Mesenchymal stem cell (in vitro differentiated cells and primary cell): ENCODE measurements at regions not wholly inside any gene's neighbourhood (a gene's known extent, or its start where the extent isn't known, plus 50 kb on each side); places are given as distances from the start of the nearest gene placed in this dataset.
A peak's percentile ranks its signal among the peaks of the same experiment; 100 is the strongest.
"Not testable (repeated sequence)": the region's sequence is repeated elsewhere in the genome, so short reads cannot be mapped to it uniquely, and the experiment has no call there.

ENCODE experiments used
- DNase-seq: peaks from one replicate; pipeline ENCODE4 v3.0.0-alpha.2; 2013
- H2AFZ ChIP-seq: one replicate; pipeline ENCODE4 v1.6.1; 2013; ENCODE audit warnings: low read depth, mild to moderate bottlenecking, control low read depth, inconsistent platforms, low read length, moderate library complexity
- H2AK5ac ChIP-seq: 2 replicates; pipeline ENCODE4 v1.6.1; 2013; ENCODE audit warnings: low read length, moderate library complexity, mild to moderate bottlenecking, inconsistent platforms; ENCODE audit not compliant: severe bottlenecking
- H2BK120ac ChIP-seq: one replicate; pipeline ENCODE4 v1.6.1; 2013; ENCODE audit warnings: low read depth, mild to moderate bottlenecking, inconsistent platforms, low read length, moderate library complexity
- H2BK12ac ChIP-seq, 2 experiments: one replicate each; pipeline ENCODE4 v1.6.1; 2013; ENCODE audit warnings: inconsistent platforms in 2 of 2, low read length in 2 of 2, mild to moderate bottlenecking in 2 of 2, moderate library complexity in 2 of 2, control low read depth in 1 of 2
- H2BK15ac ChIP-seq: one replicate; pipeline ENCODE4 v1.6.1; 2013; ENCODE audit warnings: mild to moderate bottlenecking, low read depth, inconsistent platforms; ENCODE audit not compliant: poor library complexity, severe bottlenecking
- H2BK5ac ChIP-seq: 2 replicates; pipeline ENCODE4 v1.6.1; 2013; ENCODE audit warnings: low read depth, mild to moderate bottlenecking, low read length, control low read depth, inconsistent platforms; ENCODE audit not compliant: poor library complexity, severe bottlenecking
- H3K14ac ChIP-seq, 2 experiments: one replicate each; pipeline ENCODE4 v1.6.1; 2013; ENCODE audit warnings: inconsistent platforms in 2 of 2, low read length in 2 of 2, control low read depth in 1 of 2, mild to moderate bottlenecking in 1 of 2, moderate library complexity in 1 of 2
- H3K18ac ChIP-seq, 2 experiments: one replicate each; pipeline ENCODE4 v1.6.1; 2013; ENCODE audit warnings: inconsistent platforms in 2 of 2, low read length in 2 of 2, control low read depth in 1 of 2, low read depth in 1 of 2, mild to moderate bottlenecking in 1 of 2
- H3K23ac ChIP-seq, 2 experiments: one replicate each; pipeline ENCODE4 v1.6.1; 2013; ENCODE audit warnings: inconsistent platforms in 2 of 2, low read length in 2 of 2, mild to moderate bottlenecking in 2 of 2, moderate library complexity in 2 of 2, control low read depth in 1 of 2
- H3K27ac ChIP-seq: 2 replicates; pipeline ENCODE4 v1.5.1; 2013; ENCODE audit warnings: mild to moderate bottlenecking, moderate library complexity, low read length, control low read depth, inconsistent platforms; ENCODE audit not compliant: poor library complexity, severe bottlenecking
- H3K27me3 ChIP-seq, 2 experiments: 2 replicates each; pipeline versions ENCODE4 v1.6.1 to v1.7.0; 2013; ENCODE audit warnings: low read length in 2 of 2, mild to moderate bottlenecking in 2 of 2, moderate library complexity in 2 of 2, control low read depth in 1 of 2, inconsistent platforms in 1 of 2; ENCODE audit not compliant: control insufficient read depth in 1 of 2, insufficient read depth in 1 of 2
- H3K36me3 ChIP-seq, 2 experiments: 2 replicates each; pipeline versions ENCODE4 v1.6.1 to v1.7.0; 2013; ENCODE audit warnings: low read length in 2 of 2, control low read depth in 1 of 2, inconsistent platforms in 1 of 2, low read depth in 1 of 2, mild to moderate bottlenecking in 1 of 2; ENCODE audit not compliant: insufficient read depth in 2 of 2, control insufficient read depth in 1 of 2
- H3K4ac ChIP-seq, 2 experiments: one replicate each; pipeline ENCODE4 v1.6.1; 2013; ENCODE audit warnings: inconsistent platforms in 2 of 2, low read length in 2 of 2, mild to moderate bottlenecking in 2 of 2, moderate library complexity in 2 of 2, control low read depth in 1 of 2, low read depth in 1 of 2
- H3K4me1 ChIP-seq: 2 replicates; pipeline ENCODE4 v1.6.1; 2013; ENCODE audit warnings: low read depth, low read length, control low read depth; ENCODE audit not compliant: control insufficient read depth, insufficient read depth
- H3K4me2 ChIP-seq: 2 replicates; pipeline ENCODE4 v1.6.1; 2013; ENCODE audit warnings: low read length, mild to moderate bottlenecking, inconsistent platforms; ENCODE audit not compliant: poor library complexity, severe bottlenecking
- H3K4me3 ChIP-seq, 2 experiments: 2 replicates each; pipeline versions ENCODE4 v1.5.1 to v1.7.0; 2013; ENCODE audit warnings: low read length in 2 of 2, mild to moderate bottlenecking in 2 of 2, control low read depth in 1 of 2, low read depth in 1 of 2; ENCODE audit not compliant: insufficient read depth in 1 of 2
- H3K79me1 ChIP-seq: replicated peaks from 2 replicates; pipeline ENCODE4 v1.6.1; 2013; ENCODE audit warnings: mild to moderate bottlenecking, control low read depth, low read length, inconsistent platforms; ENCODE audit not compliant: poor library complexity, severe bottlenecking
- H3K9ac ChIP-seq: 2 replicates; pipeline ENCODE4 v1.7.0; 2013; ENCODE audit warnings: mild to moderate bottlenecking, low read length, moderate library complexity
- H3K9me3 ChIP-seq: 2 replicates; pipeline ENCODE4 v1.7.0; 2013; ENCODE audit warnings: mild to moderate bottlenecking, low read length; ENCODE audit not compliant: control insufficient read depth
- H4K8ac ChIP-seq: one replicate; pipeline ENCODE4 v1.6.1; 2013; ENCODE audit warnings: inconsistent platforms, mild to moderate bottlenecking, low read length, moderate library complexity
- H4K91ac ChIP-seq: one replicate; pipeline ENCODE4 v1.6.1; 2013; ENCODE audit warnings: mild to moderate bottlenecking, low read length, inconsistent platforms
- WGBS: methylation state at CpG from one replicate; pipeline ENCODE4 v1.1.7; 2013; ENCODE audit warnings: mixed read lengths; 5-methylcytosine and 5-hydroxymethylcytosine counted together

DNA sequence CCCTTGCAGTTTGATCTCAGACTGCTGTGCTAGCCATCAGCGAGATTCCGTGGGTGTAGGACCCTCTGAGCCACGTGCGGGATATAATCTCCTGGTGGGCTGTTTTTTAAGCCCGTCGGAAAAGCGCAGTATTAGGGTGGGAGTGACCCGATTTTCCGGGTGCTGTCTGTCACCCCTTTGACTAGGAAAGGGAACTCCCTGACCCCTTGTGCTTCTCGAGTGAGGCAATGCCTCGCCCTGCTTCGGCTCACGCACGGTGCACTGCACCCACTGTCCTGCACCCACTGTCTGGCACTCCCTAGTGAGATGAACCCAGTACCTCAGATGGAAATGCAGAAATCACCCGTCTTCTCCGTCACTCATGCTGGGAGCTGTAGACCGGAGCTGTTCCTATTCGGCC lies 728.9 kb upstream of the SPRY2 start:
- DNase-seq, H3K4me1 ChIP-seq, H4K8ac ChIP-seq, H4K91ac ChIP-seq, H3K27ac ChIP-seq, H3K4me2 ChIP-seq, H2BK120ac ChIP-seq, H3K4ac ChIP-seq, H2BK12ac ChIP-seq, H3K36me3 ChIP-seq, H3K9ac ChIP-seq, H3K23ac ChIP-seq, H2BK15ac ChIP-seq, H3K27me3 ChIP-seq, H3K18ac ChIP-seq, H2BK5ac ChIP-seq, H3K79me1 ChIP-seq, H2AK5ac ChIP-seq, H3K4me3 ChIP-seq, H2AFZ ChIP-seq, H3K14ac ChIP-seq, H3K9me3 ChIP-seq: not testable (repeated sequence)
- 92% methylated on average over 16 of the region's 18 CpGs for WGBS

DNA sequence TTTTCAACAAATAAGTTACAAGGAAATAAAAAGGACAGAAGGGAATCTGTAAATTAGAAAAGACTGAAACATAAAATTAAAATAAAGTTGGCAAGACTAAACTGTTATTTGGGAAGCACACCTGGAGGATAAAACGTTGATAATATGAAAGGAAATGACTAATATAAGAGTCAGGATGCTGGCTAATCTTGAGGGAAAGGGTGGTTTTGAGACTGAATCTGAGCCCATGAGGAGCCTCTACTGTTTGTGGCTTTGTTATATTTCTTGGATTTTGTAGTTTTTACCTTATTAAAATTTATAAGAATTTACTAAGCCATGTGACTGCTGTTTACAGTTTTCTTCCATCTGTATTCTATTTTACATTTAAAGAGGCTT lies 718.0 kb upstream of the SPRY2 start:
- H3K4me1 ChIP-seq, result no peaks in the 10 kb centered on the region
- no peaks in the 10 kb centered on the region for H3K27me3 ChIP-seq
- no peak overlapping the region for H3K4me2 ChIP-seq
- no peak overlapping the region for H3K9ac ChIP-seq
- H2BK15ac ChIP-seq, result no peak overlapping the region
- no peak overlapping the region for H4K91ac ChIP-seq
- no peak overlapping the region for H2BK12ac ChIP-seq
- no peak overlapping the region for H3K23ac ChIP-seq
- H2AFZ ChIP-seq, result no peak overlapping the region
- H3K9me3 ChIP-seq, result no peaks in the 10 kb centered on the region
- H3K27ac ChIP-seq, result no peak overlapping the region
- no peak for DNase-seq
- H4K8ac ChIP-seq, result no peak overlapping the region
- H3K14ac ChIP-seq, result no peak overlapping the region
- 4% methylated on average over 1 of the region's 1 CpG for WGBS
- no peaks in the 10 kb centered on the region for H3K79me1 ChIP-seq
- H2BK120ac ChIP-seq, result no peak overlapping the region
- H2BK5ac ChIP-seq, result no peak overlapping the region
- no peak overlapping the region for H2AK5ac ChIP-seq
- H3K4ac ChIP-seq, result no peak overlapping the region
- no peaks in the 10 kb centered on the region for H3K36me3 ChIP-seq
- H3K4me3 ChIP-seq, result no peak overlapping the region
- no peak overlapping the region for H3K18ac ChIP-seq

DNA sequence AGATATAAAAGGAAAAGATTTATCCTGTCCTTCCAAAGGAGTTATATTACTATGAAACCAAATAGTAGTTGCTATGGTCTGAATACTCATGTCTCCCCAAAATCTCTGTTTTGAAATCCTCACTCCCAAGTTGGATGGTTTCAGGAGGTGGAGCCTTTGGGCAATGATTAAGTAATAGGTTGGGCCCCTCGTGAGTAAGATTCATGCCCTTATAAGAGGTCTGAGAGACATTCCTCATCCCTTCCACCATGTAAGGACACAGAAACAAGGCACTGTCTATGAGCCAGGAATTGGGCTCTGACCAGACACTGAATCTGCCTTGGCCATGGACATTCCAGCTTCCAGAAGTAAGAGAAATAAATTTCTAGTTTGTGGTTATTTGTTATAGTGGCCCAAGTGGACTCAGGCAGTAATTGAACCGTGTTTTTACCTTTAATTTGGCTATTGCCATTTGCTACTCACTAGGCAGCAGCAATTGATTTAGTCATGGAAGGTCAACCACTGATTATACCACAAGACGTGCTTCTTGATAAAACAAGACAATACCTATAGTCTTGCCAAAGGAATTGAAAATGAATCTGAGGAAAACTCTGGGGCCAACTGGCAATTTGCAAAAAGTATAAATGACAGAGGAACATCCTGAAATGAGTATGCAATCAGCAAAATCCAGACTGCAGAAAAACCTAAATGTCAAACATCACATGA lies 717.4 kb upstream of the SPRY2 start:
- no peak overlapping the region for H3K23ac ChIP-seq
- H3K4ac ChIP-seq, result no peak overlapping the region
- no peak overlapping the region for H3K18ac ChIP-seq
- H3K79me1 ChIP-seq, result no peaks in the 10 kb centered on the region
- no peak overlapping the region for H2AFZ ChIP-seq
- H2BK5ac ChIP-seq, result no peak overlapping the region
- no peak overlapping the region for H4K8ac ChIP-seq
- no peaks in the 10 kb centered on the region for H3K9me3 ChIP-seq
- H2BK12ac ChIP-seq, result no peak overlapping the region
- no peak overlapping the region for H3K14ac ChIP-seq
- no peak overlapping the region for H3K9ac ChIP-seq
- H3K4me3 ChIP-seq, result no peak overlapping the region
- no peaks in the 10 kb centered on the region for H3K27me3 ChIP-seq
- H3K36me3 ChIP-seq, result no peaks in the 10 kb centered on the region
- no peak overlapping the region for H3K4me2 ChIP-seq
- H2AK5ac ChIP-seq, result no peak overlapping the region
- H4K91ac ChIP-seq, result no peak overlapping the region
- no peak overlapping the region for H2BK120ac ChIP-seq
- no peak for DNase-seq
- no peak overlapping the region for H3K27ac ChIP-seq
- no peaks in the 10 kb centered on the region for H3K4me1 ChIP-seq
- WGBS, result 79% methylated on average over 3 of the region's 3 CpGs
- no peak overlapping the region for H2BK15ac ChIP-seq

DNA sequence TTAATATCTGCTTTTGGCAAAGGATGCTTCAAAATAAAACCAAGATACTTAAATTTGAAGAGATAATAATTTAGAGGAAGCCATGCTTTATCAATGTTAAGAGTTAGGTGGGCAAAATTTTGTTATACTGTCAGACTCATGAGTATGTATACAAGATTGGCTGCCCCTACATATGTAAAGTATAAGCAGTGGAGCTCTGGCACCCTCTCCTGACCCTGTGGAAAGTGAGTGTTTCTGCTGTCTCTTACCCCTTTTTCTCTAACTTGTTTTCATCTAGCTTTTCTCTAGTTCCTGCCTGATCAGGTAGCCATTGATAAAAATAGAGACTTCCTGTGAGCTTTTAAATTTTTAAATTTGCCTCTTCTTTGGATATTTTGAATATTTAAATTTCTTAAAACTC lies 710.9 kb upstream of the SPRY2 start:
- no peak overlapping the region for H3K14ac ChIP-seq
- peak; percentile 3 for DNase-seq
- no peak overlapping the region for H4K91ac ChIP-seq
- H2AK5ac ChIP-seq, result no peak overlapping the region
- no peak overlapping the region for H2BK12ac ChIP-seq
- no peak overlapping the region for H3K4me2 ChIP-seq
- no peak overlapping the region for H2BK15ac ChIP-seq
- no peaks in the 10 kb centered on the region for H3K36me3 ChIP-seq
- H2BK120ac ChIP-seq, result no peak overlapping the region
- no peak overlapping the region for H2AFZ ChIP-seq
- no peaks in the 10 kb centered on the region for H3K4me1 ChIP-seq
- H3K18ac ChIP-seq, result no peak overlapping the region
- no peak overlapping the region for H3K4me3 ChIP-seq
- no peaks in the 10 kb centered on the region for H3K27me3 ChIP-seq
- H3K79me1 ChIP-seq, result no peaks in the 10 kb centered on the region
- H3K27ac ChIP-seq, result no peak overlapping the region
- no peak overlapping the region for H4K8ac ChIP-seq
- no peak overlapping the region for H2BK5ac ChIP-seq
- no peak overlapping the region for H3K9ac ChIP-seq
- H3K4ac ChIP-seq, result no peak overlapping the region
- H3K23ac ChIP-seq, result no peak overlapping the region
- H3K9me3 ChIP-seq, result no peaks in the 10 kb centered on the region
